ENCODE measurements at regions not wholly inside any gene's neighbourhood (a gene's known extent, or its start where the extent isn't known, plus 50 kb on each side); places are given as distances from the start of the nearest gene placed in this dataset.

GRCh38 chr20:21653628-21654027 lies 51.8 kb upstream of the PAX1 start:
- Histone ChIP-seq H3K9ac (ENCODE audit: low read length) (no peak overlapping the region), H3K27me3 (ENCODE audit: insufficient read depth, low read length) (peaks cover 21% of the 10 kb centered on the region), H3K4me2 (ENCODE audit: low read length) (no peak overlapping the region), H3K36me3 (ENCODE audit: control insufficient read depth in 1 of 2, insufficient read depth in 2 of 2, low read length in 2 of 2) (no peaks in the 10 kb centered on the region), H4K20me1 (ENCODE audit: insufficient read depth) (no peaks in the 10 kb centered on the region), H3K79me2 (ENCODE audit: insufficient read depth, low read length) (no peaks in the 10 kb centered on the region), H3K27ac (ENCODE audit: low read depth, low read length) (no peak overlapping the region), H3K9me2 (ENCODE audit: insufficient read depth) (no peaks in the 10 kb centered on the region), H3K4me1 (ENCODE audit: control insufficient read depth in 1 of 2, insufficient read depth in 2 of 2, low read length in 2 of 2) (no peaks in the 10 kb centered on the region), H2AFZ (ENCODE audit: low read depth, low read length, poor library complexity, severe bottlenecking) (no peak overlapping the region), H3K4me3 (replicated peaks in 1 of 2; ENCODE audit: low read depth in 1 of 2, low read length in 2 of 2) (no peak overlapping the region), H3K9me3 (ENCODE audit: control insufficient read depth in 1 of 2, insufficient read depth in 1 of 2, low read depth in 1 of 2, low read length in 2 of 2) (no peaks in the 10 kb centered on the region)
- ChIA-PET POLR2A (no interaction called here), RAD21 (ENCODE audit: low non-redundant PET in 1 of 2, low total read pairs in 2 of 2, uncharacterized antibody in 2 of 2, unreplicated experiment in 2 of 2) (no interaction called here), CTCF (no interaction called here)
- intact Hi-C loops (cut with micrococcal nuclease) = no loop called here
- DNase-seq (ENCODE audit: low read depth, low spot score) = no peak
- no peak for ATAC-seq
- BruUV-seq (replicated peaks) = no TSS peak
- TF ChIP-seq EGR1 (IDR thresholded peaks at IDR 0.05; ENCODE audit: low read depth) (no peak), ELF1 (IDR thresholded peaks at IDR 0.05; ENCODE audit: borderline replicate concordance, low read depth) (no peak), CBX3 (IDR thresholded peaks at IDR 0.05; ENCODE audit: low read depth) (no peak), CEBPB (IDR thresholded peaks at IDR 0.05; ENCODE audit: low read depth) (no peak)

GRCh38 chr20:21643417-21643816 lies 62.0 kb upstream of the PAX1 start:
- no peak for TF ChIP-seq SP1 (IDR thresholded peaks at IDR 0.05; ENCODE audit: low read depth)
- no peak for TF ChIP-seq YY1 (IDR thresholded peaks at IDR 0.05; ENCODE audit: extremely low read depth, insufficient replicate concordance, low read depth, low read length)
- TF ChIP-seq POLR2A (IDR thresholded peaks at IDR 0.05; ENCODE audit: borderline replicate concordance, extremely low read depth, insufficient read depth, insufficient read length) = no peak
- no peak for TF ChIP-seq ZFX (IDR thresholded peaks at IDR 0.05)
- no peak for TF ChIP-seq MAX (IDR thresholded peaks at IDR 0.05)
- TF ChIP-seq TCF7L2 (IDR thresholded peaks at IDR 0.05; ENCODE audit: borderline replicate concordance, extremely low read depth, insufficient read depth, insufficient read length) = no peak
- TF ChIP-seq ZNF274 (IDR thresholded peaks at IDR 0.05; ENCODE audit: low read depth, low read length) = no peak
- TF ChIP-seq EGR1 (IDR thresholded peaks at IDR 0.05; ENCODE audit: low read depth) = no peak
- TF ChIP-seq ELF1 (IDR thresholded peaks at IDR 0.05; ENCODE audit: borderline replicate concordance, low read depth) = no peak
- no peak for TF ChIP-seq REST (IDR thresholded peaks at IDR 0.05; ENCODE audit: low read depth)
- Histone ChIP-seq H3K27me3 (ENCODE audit: insufficient read depth, low read length) (no peaks in the 10 kb centered on the region), H3K4me1 (ENCODE audit: control insufficient read depth in 1 of 2, insufficient read depth in 2 of 2, low read length in 2 of 2) (no peaks in the 10 kb centered on the region), H3K9ac (ENCODE audit: low read length) (no peak overlapping the region), H4K20me1 (ENCODE audit: insufficient read depth) (no peaks in the 10 kb centered on the region), H3K9me2 (ENCODE audit: insufficient read depth) (no peaks in the 10 kb centered on the region), H3K36me3 (ENCODE audit: control insufficient read depth in 1 of 2, insufficient read depth in 2 of 2, low read length in 2 of 2) (no peaks in the 10 kb centered on the region), H3K4me2 (ENCODE audit: low read length) (no peak overlapping the region), H3K27ac (ENCODE audit: low read depth, low read length) (no peak overlapping the region), H3K4me3 (replicated peaks in 1 of 2; ENCODE audit: low read depth in 1 of 2, low read length in 2 of 2) (no peak overlapping the region), H3K79me2 (ENCODE audit: insufficient read depth, low read length) (no peaks in the 10 kb centered on the region), H2AFZ (ENCODE audit: low read depth, low read length, poor library complexity, severe bottlenecking) (no peak overlapping the region), H3K9me3 (ENCODE audit: control insufficient read depth in 1 of 2, insufficient read depth in 1 of 2, low read depth in 1 of 2, low read length in 2 of 2) (peaks cover 0 to 3% of the 10 kb centered on the region in 2 experiments; a peak in 1 of 4 replicates)
- CTCF ChIA-PET = no interaction called here
- RAD21 ChIA-PET (ENCODE audit: low non-redundant PET in 1 of 2, low total read pairs in 2 of 2, uncharacterized antibody in 2 of 2, unreplicated experiment in 2 of 2) = no interaction called here
- DNase-seq (ENCODE audit: low read depth, low spot score) (no peak), ATAC-seq (no peak)
- BruUV-seq (replicated peaks) = no TSS peak
- POLR2A ChIA-PET = no interaction called here
- intact Hi-C loops (cut with micrococcal nuclease) = no loop called here
